ENCODE measurements at regions not wholly inside any gene's neighbourhood (a gene's known extent, or its start where the extent isn't known, plus 50 kb on each side); places are given as distances from the start of the nearest gene placed in this dataset.

DNA sequence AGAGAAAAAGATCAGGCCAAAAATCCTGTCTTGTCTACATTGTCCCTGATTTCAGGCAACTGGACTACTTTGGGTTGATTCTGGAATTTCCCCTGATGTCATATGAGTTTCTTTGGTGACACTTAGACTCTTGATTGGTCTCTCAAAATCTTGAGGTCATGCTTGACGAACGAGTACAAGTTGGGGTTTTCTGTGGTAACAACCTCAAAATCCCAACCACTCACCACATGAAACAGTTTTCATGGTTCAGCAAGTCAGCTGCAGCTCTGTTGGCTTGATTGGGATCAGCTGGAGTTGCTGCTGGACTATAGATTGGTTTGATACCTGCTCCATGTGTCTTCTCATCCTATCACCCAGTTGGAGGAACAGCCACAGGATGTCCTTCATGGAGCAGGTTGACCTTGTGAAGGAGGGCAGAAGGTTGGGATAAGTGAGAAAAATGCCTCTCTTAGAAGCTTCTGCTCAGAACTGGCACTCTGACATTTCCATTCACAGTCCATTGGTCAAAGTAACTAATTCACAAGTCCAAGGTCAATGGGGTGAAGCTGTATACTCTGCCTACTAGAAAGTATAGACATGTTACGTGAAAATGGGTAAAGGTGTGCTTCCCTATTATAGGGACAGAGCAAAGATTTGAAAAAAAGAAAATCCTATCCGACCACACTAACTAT is 284.5 kb downstream of the SH3GL2 start:
- BruUV-seq (replicated peaks) = no TSS peak
- H3K27ac ChIP-seq (ENCODE audit: low read length) = no peak overlapping the region
- ChIA-PET POLR2A (ENCODE audit: unreplicated experiment) (no interaction called here), CTCF (no interaction called here)
- ATAC-seq (no peak), DNase-seq (no peak)
- H3K36me3 ChIP-seq (ENCODE audit: low read depth, low read length) = no peaks in the 10 kb centered on the region
- H3K27me3 ChIP-seq (ENCODE audit: low read length) = peaks cover 38% of the 10 kb centered on the region
- no peaks in the 10 kb centered on the region for H3K79me2 ChIP-seq (ENCODE audit: low read length)
- no peaks in the 10 kb centered on the region for H3K9me2 ChIP-seq (replicated peaks; ENCODE audit: low read length)
- no peaks in the 10 kb centered on the region for H3K9me3 ChIP-seq (ENCODE audit: low read length)
- H2AFZ ChIP-seq (ENCODE audit: low read length) = no peak overlapping the region
- no peaks in the 10 kb centered on the region for H4K20me1 ChIP-seq (ENCODE audit: low read length)
- H3K4me1 ChIP-seq (ENCODE audit: insufficient read depth, low read length) = no peaks in the 10 kb centered on the region
- H3K4me3 ChIP-seq (ENCODE audit: low read length) = no peak overlapping the region
- H3K9ac ChIP-seq (ENCODE audit: low read length) = no peak overlapping the region
- intact Hi-C loops (cut with micrococcal nuclease) = no loop called here
- TF ChIP-seq EZH2phosphoT487 (IDR thresholded peaks at IDR 0.05; ENCODE audit: borderline replicate concordance, low read length) (no peak), EZH2 (IDR thresholded peaks at IDR 0.05; ENCODE audit: low read length, unreplicated experiment) (no peak)
- TF ChIP-seq, protein P1, sequence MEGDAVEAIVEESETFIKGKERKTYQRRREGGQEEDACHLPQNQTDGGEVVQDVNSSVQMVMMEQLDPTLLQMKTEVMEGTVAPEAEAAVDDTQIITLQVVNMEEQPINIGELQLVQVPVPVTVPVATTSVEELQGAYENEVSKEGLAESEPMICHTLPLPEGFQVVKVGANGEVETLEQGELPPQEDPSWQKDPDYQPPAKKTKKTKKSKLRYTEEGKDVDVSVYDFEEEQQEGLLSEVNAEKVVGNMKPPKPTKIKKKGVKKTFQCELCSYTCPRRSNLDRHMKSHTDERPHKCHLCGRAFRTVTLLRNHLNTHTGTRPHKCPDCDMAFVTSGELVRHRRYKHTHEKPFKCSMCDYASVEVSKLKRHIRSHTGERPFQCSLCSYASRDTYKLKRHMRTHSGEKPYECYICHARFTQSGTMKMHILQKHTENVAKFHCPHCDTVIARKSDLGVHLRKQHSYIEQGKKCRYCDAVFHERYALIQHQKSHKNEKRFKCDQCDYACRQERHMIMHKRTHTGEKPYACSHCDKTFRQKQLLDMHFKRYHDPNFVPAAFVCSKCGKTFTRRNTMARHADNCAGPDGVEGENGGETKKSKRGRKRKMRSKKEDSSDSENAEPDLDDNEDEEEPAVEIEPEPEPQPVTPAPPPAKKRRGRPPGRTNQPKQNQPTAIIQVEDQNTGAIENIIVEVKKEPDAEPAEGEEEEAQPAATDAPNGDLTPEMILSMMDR (conservative IDR thresholded peaks at IDR 0.05; ENCODE audit: low read depth, low read length) = no peak
- H3F3A ChIP-seq (ENCODE audit: low read length, unreplicated experiment) = no peaks in the 10 kb centered on the region
- no peak overlapping the region for H3K4me2 ChIP-seq (ENCODE audit: low read length)

DNA sequence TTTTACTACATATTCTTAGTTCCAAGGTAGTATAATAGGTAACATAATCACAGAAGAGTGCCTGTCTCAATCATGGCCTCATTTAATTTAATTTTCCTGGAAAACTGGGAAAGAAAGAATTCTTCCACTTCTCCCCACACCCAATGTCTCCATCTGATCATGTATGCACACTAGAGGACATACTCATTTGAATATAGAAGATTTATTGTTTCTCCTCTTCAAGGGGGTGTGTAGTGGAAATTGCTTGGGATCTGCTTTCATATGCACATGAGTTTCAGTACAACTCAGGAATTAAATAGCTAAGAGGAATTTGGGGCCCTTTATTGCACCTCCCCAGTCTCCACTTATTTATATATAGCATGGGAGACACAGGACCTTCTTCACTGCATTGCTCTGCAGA is 285.1 kb downstream of the SH3GL2 start:
- H3K9ac ChIP-seq (ENCODE audit: low read length) = no peak overlapping the region
- no TSS peak for BruUV-seq (replicated peaks)
- ATAC-seq (no peak), DNase-seq (no peak)
- no peaks in the 10 kb centered on the region for H3K9me3 ChIP-seq (ENCODE audit: low read length)
- H2AFZ ChIP-seq (ENCODE audit: low read length) = no peak overlapping the region
- peaks cover 33% of the 10 kb centered on the region for H3K27me3 ChIP-seq (ENCODE audit: low read length)
- H3F3A ChIP-seq (ENCODE audit: low read length, unreplicated experiment) = no peaks in the 10 kb centered on the region
- H3K9me2 ChIP-seq (replicated peaks; ENCODE audit: low read length) = no peaks in the 10 kb centered on the region
- no peak overlapping the region for H3K4me2 ChIP-seq (ENCODE audit: low read length)
- POLR2A ChIA-PET (ENCODE audit: unreplicated experiment) = no interaction called here
- no peaks in the 10 kb centered on the region for H4K20me1 ChIP-seq (ENCODE audit: low read length)
- H3K79me2 ChIP-seq (ENCODE audit: low read length) = no peaks in the 10 kb centered on the region
- no peak overlapping the region for H3K27ac ChIP-seq (ENCODE audit: low read length)
- intact Hi-C loops (cut with micrococcal nuclease) = no loop called here
- no peak for TF ChIP-seq EZH2phosphoT487 (IDR thresholded peaks at IDR 0.05; ENCODE audit: borderline replicate concordance, low read length)
- no peak for TF ChIP-seq EZH2 (IDR thresholded peaks at IDR 0.05; ENCODE audit: low read length, unreplicated experiment)
- TF ChIP-seq, protein P1 (conservative IDR thresholded peaks at IDR 0.05; ENCODE audit: low read depth, low read length) = no peak
- H3K36me3 ChIP-seq (ENCODE audit: low read depth, low read length) = no peaks in the 10 kb centered on the region
- no peak overlapping the region for H3K4me3 ChIP-seq (ENCODE audit: low read length)
- no peaks in the 10 kb centered on the region for H3K4me1 ChIP-seq (ENCODE audit: insufficient read depth, low read length)
- CTCF ChIA-PET = no interaction called here

DNA sequence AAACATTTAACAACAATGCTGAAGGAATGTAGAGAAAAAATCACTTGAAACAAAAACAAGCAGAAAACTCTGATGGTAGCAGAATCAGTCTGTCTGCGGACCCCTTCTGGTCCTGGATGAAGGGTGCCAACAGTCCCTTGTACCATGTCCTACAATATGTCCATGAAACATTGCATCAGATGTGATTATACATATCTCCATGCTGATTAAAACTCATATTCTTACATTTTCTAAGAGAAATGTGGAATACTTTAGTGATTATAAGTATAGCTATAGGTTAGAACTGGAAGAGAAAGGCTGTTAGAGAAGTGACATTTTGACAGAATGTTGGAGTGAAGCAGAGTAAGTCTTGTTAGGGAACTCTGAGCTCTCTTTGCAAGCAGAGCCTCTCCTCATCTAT is 286.1 kb downstream of the SH3GL2 start:
- Histone ChIP-seq H4K20me1 (ENCODE audit: low read length) (no peaks in the 10 kb centered on the region), H3K9me2 (replicated peaks; ENCODE audit: low read length) (no peaks in the 10 kb centered on the region), H3K27me3 (ENCODE audit: low read length) (peaks cover 28% of the 10 kb centered on the region), H3K9ac (ENCODE audit: low read length) (no peak overlapping the region), H2AFZ (ENCODE audit: low read length) (no peak overlapping the region), H3K79me2 (ENCODE audit: low read length) (no peaks in the 10 kb centered on the region), H3K4me1 (ENCODE audit: insufficient read depth, low read length) (no peaks in the 10 kb centered on the region), H3K4me3 (ENCODE audit: low read length) (no peak overlapping the region), H3K36me3 (ENCODE audit: low read depth, low read length) (no peaks in the 10 kb centered on the region), H3K4me2 (ENCODE audit: low read length) (no peak overlapping the region), H3K27ac (ENCODE audit: low read length) (no peak overlapping the region), H3F3A (ENCODE audit: low read length, unreplicated experiment) (no peaks in the 10 kb centered on the region), H3K9me3 (ENCODE audit: low read length) (no peaks in the 10 kb centered on the region)
- TF ChIP-seq EZH2 (IDR thresholded peaks at IDR 0.05; ENCODE audit: low read length, unreplicated experiment) = no peak
- no peak for TF ChIP-seq EZH2phosphoT487 (IDR thresholded peaks at IDR 0.05; ENCODE audit: borderline replicate concordance, low read length)
- TF ChIP-seq, protein P1 (conservative IDR thresholded peaks at IDR 0.05; ENCODE audit: low read depth, low read length) = no peak
- POLR2A ChIA-PET (ENCODE audit: unreplicated experiment) = no interaction called here
- no peak for ATAC-seq
- intact Hi-C loops (cut with micrococcal nuclease) = no loop called here
- no peak for DNase-seq
- CTCF ChIA-PET = no interaction called here
- no TSS peak for BruUV-seq (replicated peaks)
